ENCODE measurements at regions not wholly inside any gene's neighbourhood (a gene's known extent, or its start where the extent isn't known, plus 50 kb on each side); places are given as distances from the start of the nearest gene placed in this dataset.

GRCh38 chr16:48850097-48850770 is 240.3 kb upstream of the N4BP1 start:
- H3K27me3 Mint-ChIP-seq = peaks cover 25% of the 10 kb centered on the region
- no peak overlapping the region for H3K27ac Mint-ChIP-seq
- H3K9me3 Mint-ChIP-seq (ENCODE audit: low read depth) = no peaks in the 10 kb centered on the region
- peaks cover 19% of the 10 kb centered on the region for H3K4me1 Mint-ChIP-seq (ENCODE audit: low read depth)
- no peaks in the 10 kb centered on the region for H3K36me3 Mint-ChIP-seq (ENCODE audit: insufficient read depth)
- no peak for TF ChIP-seq CTCF (IDR thresholded peaks at IDR 0.05; ENCODE audit: unreplicated experiment)
- DNase-seq (ENCODE audit: low spot score, unreplicated experiment) = no peak
- H3K4me3 Mint-ChIP-seq (ENCODE audit: low read depth) = no peak overlapping the region

GRCh38 chr16:48846277-48846676 is 236.3 kb upstream of the N4BP1 start:
- Mint-ChIP-seq H3K36me3 (ENCODE audit: insufficient read depth) (no peaks in the 10 kb centered on the region), H3K4me3 (ENCODE audit: low read depth) (no peak overlapping the region), H3K27me3 (peaks cover 51% of the 10 kb centered on the region), H3K4me1 (ENCODE audit: low read depth) (peaks cover 11% of the 10 kb centered on the region), H3K27ac (no peak overlapping the region), H3K9me3 (ENCODE audit: low read depth) (no peaks in the 10 kb centered on the region)
- DNase-seq (ENCODE audit: low spot score, unreplicated experiment) = no peak
- no peak for TF ChIP-seq CTCF (IDR thresholded peaks at IDR 0.05; ENCODE audit: unreplicated experiment)

- no peak for TF ChIP-seq CTCF (IDR thresholded peaks at IDR 0.05; ENCODE audit: unreplicated experiment)
Observed at GRCh38 chr16:48845261-48845660, 235.3 kb upstream of the N4BP1 start.

GRCh38 chr16:48838349-48838748 is 228.4 kb upstream of the N4BP1 start:
- H3K27me3 Mint-ChIP-seq = peaks cover 34% of the 10 kb centered on the region
- no peak for DNase-seq (ENCODE audit: low spot score, unreplicated experiment)
- no peaks in the 10 kb centered on the region for H3K9me3 Mint-ChIP-seq (ENCODE audit: low read depth)
- no peaks in the 10 kb centered on the region for H3K36me3 Mint-ChIP-seq (ENCODE audit: insufficient read depth)
- TF ChIP-seq CTCF (IDR thresholded peaks at IDR 0.05; ENCODE audit: unreplicated experiment) = no peak
- no peak overlapping the region for H3K4me3 Mint-ChIP-seq (ENCODE audit: low read depth)
- peaks cover 1% of the 10 kb centered on the region for H3K4me1 Mint-ChIP-seq (ENCODE audit: low read depth)
- no peak overlapping the region for H3K27ac Mint-ChIP-seq

More at GRCh38 chr16:48845261-48845660, 235.3 kb upstream of the N4BP1 start:
- H3K4me3 Mint-ChIP-seq (ENCODE audit: low read depth) = no peak overlapping the region
- H3K27ac Mint-ChIP-seq = no peak overlapping the region
- no peak for DNase-seq (ENCODE audit: low spot score, unreplicated experiment)
- H3K9me3 Mint-ChIP-seq (ENCODE audit: low read depth) = no peaks in the 10 kb centered on the region
- H3K36me3 Mint-ChIP-seq (ENCODE audit: insufficient read depth) = no peaks in the 10 kb centered on the region
- H3K4me1 Mint-ChIP-seq (ENCODE audit: low read depth) = peaks cover 4% of the 10 kb centered on the region
- peaks cover 57% of the 10 kb centered on the region for H3K27me3 Mint-ChIP-seq

- TF ChIP-seq CTCF (IDR thresholded peaks at IDR 0.05; ENCODE audit: unreplicated experiment) = no peak
- Mint-ChIP-seq H3K27me3 (peaks cover 23% of the 10 kb centered on the region), H3K9me3 (ENCODE audit: low read depth) (no peaks in the 10 kb centered on the region), H3K4me3 (ENCODE audit: low read depth) (no peak overlapping the region), H3K4me1 (ENCODE audit: low read depth) (peaks cover 1% of the 10 kb centered on the region), H3K36me3 (ENCODE audit: insufficient read depth) (no peaks in the 10 kb centered on the region), H3K27ac (no peak overlapping the region)
- no peak for DNase-seq (ENCODE audit: low spot score, unreplicated experiment)
Observed at GRCh38 chr16:48836636-48837035, 226.7 kb upstream of the N4BP1 start.

Data from progenitor cell of endocrine pancreas (in vitro differentiated cells).